ENCODE measurements at regions not wholly inside any gene's neighbourhood (a gene's known extent, or its start where the extent isn't known, plus 50 kb on each side); places are given as distances from the start of the nearest gene placed in this dataset.

GRCh38 chr12:24044941-24045703 lies 95.7 kb upstream of the SOX5 start:
- no peak overlapping the region for H3K4me3 ChIP-seq (ENCODE audit: low read depth, low read length)
- no peak for TF ChIP-seq CTCF (IDR thresholded peaks at IDR 0.05; ENCODE audit: low read depth, low read length)

GRCh38 chr12:24042651-24043050 lies 93.2 kb upstream of the SOX5 start:
- no peak overlapping the region for H3K4me3 ChIP-seq (ENCODE audit: low read depth, low read length)
- no peak for TF ChIP-seq CTCF (IDR thresholded peaks at IDR 0.05; ENCODE audit: low read depth, low read length)

DNA sequence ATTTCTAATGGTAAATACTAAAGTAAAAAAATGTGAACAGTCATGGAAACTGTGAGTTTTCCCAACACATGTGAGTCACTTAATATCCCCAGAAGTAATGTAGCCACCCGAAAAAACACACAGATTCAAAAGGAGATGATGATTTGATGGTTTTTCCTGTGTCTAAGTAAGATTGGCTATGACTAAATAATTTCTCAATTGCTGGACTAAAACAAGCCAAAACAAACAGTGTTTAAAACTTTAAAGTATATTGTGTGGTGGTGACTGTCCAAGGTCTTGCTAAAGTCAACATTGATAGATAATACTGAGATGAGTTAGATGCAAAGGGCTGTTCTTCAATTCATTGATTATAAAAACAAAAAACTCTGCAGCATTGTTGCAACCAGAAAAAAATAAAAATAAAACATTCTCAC lies 89.6 kb upstream of the SOX5 start:
- no peak overlapping the region for H3K4me3 ChIP-seq (ENCODE audit: low read depth, low read length)
- TF ChIP-seq CTCF (IDR thresholded peaks at IDR 0.05; ENCODE audit: low read depth, low read length) = no peak

GRCh38 chr12:24038211-24038997 lies 88.9 kb upstream of the SOX5 start:
- no peak overlapping the region for H3K4me3 ChIP-seq (ENCODE audit: low read depth, low read length)
- no peak for TF ChIP-seq CTCF (IDR thresholded peaks at IDR 0.05; ENCODE audit: low read depth, low read length)

DNA sequence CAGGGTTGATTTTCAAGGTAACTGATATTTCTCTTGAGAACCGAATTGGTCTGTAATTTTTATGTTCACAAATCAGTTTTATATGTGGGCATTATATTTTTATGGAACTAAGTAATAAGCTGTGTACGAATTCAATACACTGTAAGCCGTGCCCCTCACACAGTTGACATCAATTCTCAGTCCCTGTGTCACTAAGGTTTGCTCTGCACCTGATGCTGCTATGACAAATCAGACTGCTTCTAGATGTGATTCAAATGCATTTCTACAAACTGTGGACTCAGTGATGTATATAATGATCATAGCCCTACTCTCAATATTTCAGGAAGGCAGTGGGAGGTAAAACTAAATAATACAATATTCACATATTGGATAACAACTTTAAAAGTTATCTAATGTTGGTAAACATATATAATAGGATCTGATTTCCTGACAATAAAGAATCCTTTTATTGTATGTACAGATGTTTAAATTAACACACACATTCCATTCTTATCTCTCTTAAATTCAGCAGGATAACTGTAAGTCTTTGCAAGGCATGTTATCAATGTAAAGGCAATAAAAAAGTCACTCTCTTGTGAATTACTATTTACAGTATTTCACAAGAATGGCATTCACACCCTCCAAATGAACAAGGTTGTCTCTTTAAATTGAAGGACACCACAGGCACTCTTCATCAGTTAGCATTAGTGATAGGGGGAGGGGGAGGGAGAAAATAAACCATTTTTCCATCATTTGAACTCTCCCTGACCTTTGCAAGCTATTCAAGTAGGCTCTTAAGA lies 87.2 kb upstream of the SOX5 start:
- no peak for TF ChIP-seq CTCF (IDR thresholded peaks at IDR 0.05; ENCODE audit: low read depth, low read length)
- no peak overlapping the region for H3K4me3 ChIP-seq (ENCODE audit: low read depth, low read length)

DNA sequence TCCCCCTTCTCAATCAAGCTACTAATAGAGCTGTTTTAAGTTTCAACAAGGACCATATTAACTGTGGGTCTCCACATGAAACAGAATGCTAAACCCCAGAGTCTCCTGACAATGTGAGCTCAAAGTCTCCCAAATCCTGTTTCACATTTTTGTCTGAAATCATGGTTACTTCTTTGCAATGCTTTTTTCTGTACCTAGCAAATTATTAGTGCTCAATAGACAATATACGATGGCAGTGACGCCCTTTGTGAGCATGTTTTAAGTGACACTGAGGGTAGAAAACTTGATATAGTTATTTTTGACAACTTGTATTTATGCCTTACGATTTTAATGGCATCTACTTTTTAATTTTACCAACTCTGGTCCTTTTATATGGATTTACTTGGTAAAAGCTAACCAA lies 85.4 kb upstream of the SOX5 start:
- no peak overlapping the region for H3K4me3 ChIP-seq (ENCODE audit: low read depth, low read length)
- no peak for TF ChIP-seq CTCF (IDR thresholded peaks at IDR 0.05; ENCODE audit: low read depth, low read length)
